ENCODE measurements at regions not wholly inside any gene's neighbourhood (a gene's known extent, or its start where the extent isn't known, plus 50 kb on each side); places are given as distances from the start of the nearest gene placed in this dataset.

GRCh38 chr1:221059506-221059905 is 180.3 kb downstream of the HLX start:
- H3K36me3 Mint-ChIP-seq, result no peaks in the 10 kb centered on the region

DNA sequence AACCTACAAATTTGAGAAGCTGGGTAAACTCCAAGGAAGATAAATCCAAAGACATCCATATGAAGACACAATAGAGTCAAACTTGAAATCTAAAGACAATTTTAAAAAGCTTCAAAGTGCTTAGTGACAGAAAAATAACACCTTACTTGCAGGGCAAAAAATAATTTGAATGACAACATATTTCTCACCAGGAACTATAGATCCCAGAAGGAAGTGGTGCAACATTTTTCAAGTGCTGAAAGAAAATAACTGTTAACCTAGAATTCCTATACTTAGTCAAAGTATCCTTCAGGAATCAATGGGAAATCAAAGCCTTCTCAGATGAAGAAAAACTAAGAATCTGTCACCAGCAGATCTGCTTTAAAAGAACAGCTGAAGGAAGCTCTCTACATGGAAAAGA is 184.4 kb downstream of the HLX start:
- POLR2A ChIA-PET, result no interaction called here
- H3K4me3 ChIP-seq (ENCODE audit: low read length), result no peak overlapping the region
- no peaks in the 10 kb centered on the region for H3K9me3 ChIP-seq (ENCODE audit: low read length)
- no peaks in the 10 kb centered on the region for H3K36me3 Mint-ChIP-seq
- CTCF ChIA-PET, result no interaction called here
- peaks cover 0 to 4% of the 10 kb centered on the region in 2 donors for H3K27me3 Mint-ChIP-seq
- no peak for DNase-seq
- no peaks in the 10 kb centered on the region for H3K27me3 ChIP-seq (ENCODE audit: insufficient read depth, low read length, poor library complexity, severe bottlenecking)
- no peak overlapping the region for H3K4me3 Mint-ChIP-seq
- H3K27ac ChIP-seq (ENCODE audit: low read depth, low read length), result no peak overlapping the region
- no peaks in the 10 kb centered on the region for H3K9me3 Mint-ChIP-seq
- no peaks in the 10 kb centered on the region for H3K4me1 ChIP-seq (ENCODE audit: insufficient read depth, low read length)
- H3K4me1 Mint-ChIP-seq, result no peaks in the 10 kb centered on the region
- no peaks in the 10 kb centered on the region for H3K36me3 ChIP-seq (ENCODE audit: insufficient read depth, low read length)
- H3K27ac Mint-ChIP-seq, result no peak overlapping the region

More at GRCh38 chr1:221059506-221059905, 180.3 kb downstream of the HLX start:
- H3K27me3 ChIP-seq (ENCODE audit: insufficient read depth, low read length, poor library complexity, severe bottlenecking), result no peaks in the 10 kb centered on the region
- no peaks in the 10 kb centered on the region for H3K4me1 ChIP-seq (ENCODE audit: insufficient read depth, low read length)
- Mint-ChIP-seq H3K4me3 (no peak overlapping the region), H3K27me3 (peaks cover 0 to 2% of the 10 kb centered on the region in 2 donors), H3K9me3 (no peaks in the 10 kb centered on the region), H3K4me1 (no peaks in the 10 kb centered on the region), H3K27ac (no peak overlapping the region)
- no peak overlapping the region for H3K27ac ChIP-seq (ENCODE audit: low read depth, low read length)
- no peak for DNase-seq
- POLR2A ChIA-PET, result no interaction called here
- no peak overlapping the region for H3K4me3 ChIP-seq (ENCODE audit: low read length)
- H3K9me3 ChIP-seq (ENCODE audit: low read length), result no peaks in the 10 kb centered on the region
- CTCF ChIA-PET, result no interaction called here
- H3K36me3 ChIP-seq (ENCODE audit: insufficient read depth, low read length), result no peaks in the 10 kb centered on the region

DNA sequence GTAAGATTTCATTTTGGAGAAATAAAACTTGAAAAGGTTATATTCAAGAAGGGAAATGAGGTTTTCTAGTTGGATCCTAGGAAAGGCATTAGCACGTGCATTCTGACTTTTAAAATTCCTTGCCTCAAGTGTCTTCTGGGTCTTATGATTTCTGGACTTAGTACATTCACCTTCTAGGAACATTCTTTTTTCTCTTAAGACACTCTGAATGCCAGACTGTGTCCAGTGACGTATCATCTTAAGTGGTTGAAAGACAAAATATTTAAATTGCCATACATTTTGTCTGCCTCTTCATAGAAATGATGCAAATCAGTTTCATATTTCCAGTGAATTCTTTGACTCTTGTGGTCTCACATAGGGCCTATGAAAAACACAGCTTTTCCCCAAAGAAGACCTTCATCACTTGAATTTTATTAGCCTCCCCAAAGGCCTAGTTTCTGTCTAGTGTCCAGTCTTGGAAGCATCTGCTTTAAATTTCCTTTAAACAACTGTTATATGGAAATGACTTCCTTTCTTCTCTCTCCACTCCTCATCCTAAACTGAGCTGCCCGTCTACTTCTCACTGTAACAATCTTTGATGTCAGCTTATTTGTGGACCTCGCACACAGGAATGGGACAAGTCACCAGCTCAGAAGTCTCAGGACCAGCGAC is 187.2 kb downstream of the HLX start:
- Histone ChIP-seq H3K27ac (ENCODE audit: low read depth, low read length) (no peak overlapping the region), H3K4me1 (ENCODE audit: insufficient read depth, low read length) (no peaks in the 10 kb centered on the region), H3K9me3 (ENCODE audit: low read length) (no peaks in the 10 kb centered on the region), H3K27me3 (ENCODE audit: insufficient read depth, low read length, poor library complexity, severe bottlenecking) (no peaks in the 10 kb centered on the region), H3K36me3 (ENCODE audit: insufficient read depth, low read length) (no peaks in the 10 kb centered on the region), H3K4me3 (ENCODE audit: low read length) (no peak overlapping the region)
- H3K27me3 Mint-ChIP-seq, result peaks cover 0 to 4% of the 10 kb centered on the region in 2 donors
- ChIA-PET POLR2A (no interaction called here), CTCF (no interaction called here)
- H3K4me1 Mint-ChIP-seq, result no peaks in the 10 kb centered on the region
- no peak for DNase-seq
- no peak overlapping the region for H3K27ac Mint-ChIP-seq
- no peak overlapping the region for H3K4me3 Mint-ChIP-seq
- H3K36me3 Mint-ChIP-seq, result no peaks in the 10 kb centered on the region
- H3K9me3 Mint-ChIP-seq, result no peaks in the 10 kb centered on the region

- Mint-ChIP-seq H3K27ac (no peak overlapping the region), H3K4me1 (no peaks in the 10 kb centered on the region), H3K36me3 (no peaks in the 10 kb centered on the region), H3K9me3 (no peaks in the 10 kb centered on the region), H3K4me3 (no peak overlapping the region), H3K27me3 (peaks cover 0 to 2% of the 10 kb centered on the region in 2 donors)
- DNase-seq, result no peak
- Histone ChIP-seq H3K4me3 (ENCODE audit: low read length) (no peak overlapping the region), H3K4me1 (ENCODE audit: insufficient read depth, low read length) (no peaks in the 10 kb centered on the region), H3K27me3 (ENCODE audit: insufficient read depth, low read length, poor library complexity, severe bottlenecking) (no peaks in the 10 kb centered on the region), H3K36me3 (ENCODE audit: insufficient read depth, low read length) (no peaks in the 10 kb centered on the region), H3K9me3 (ENCODE audit: low read length) (no peaks in the 10 kb centered on the region), H3K27ac (ENCODE audit: low read depth, low read length) (no peak overlapping the region)
- ChIA-PET POLR2A (no interaction called here), CTCF (no interaction called here)
Observed at GRCh38 chr1:221067721-221068120, 188.5 kb downstream of the HLX start.

- DNase-seq, result no peak
- H3K4me1 ChIP-seq (ENCODE audit: insufficient read depth, low read length), result no peaks in the 10 kb centered on the region
- Mint-ChIP-seq H3K27ac (no peak overlapping the region), H3K4me1 (no peaks in the 10 kb centered on the region), H3K4me3 (no peak overlapping the region), H3K27me3 (peaks cover 0 to 2% of the 10 kb centered on the region in 2 donors), H3K36me3 (no peaks in the 10 kb centered on the region), H3K9me3 (no peaks in the 10 kb centered on the region)
- POLR2A ChIA-PET, result no interaction called here
- no peak overlapping the region for H3K4me3 ChIP-seq (ENCODE audit: low read length)
- H3K9me3 ChIP-seq (ENCODE audit: low read length), result no peaks in the 10 kb centered on the region
- CTCF ChIA-PET, result no interaction called here
- no peak overlapping the region for H3K27ac ChIP-seq (ENCODE audit: low read depth, low read length)
- no peaks in the 10 kb centered on the region for H3K27me3 ChIP-seq (ENCODE audit: insufficient read depth, low read length, poor library complexity, severe bottlenecking)
- H3K36me3 ChIP-seq (ENCODE audit: insufficient read depth, low read length), result no peaks in the 10 kb centered on the region
Observed at GRCh38 chr1:221069178-221069903, 190.1 kb downstream of the HLX start.

DNA sequence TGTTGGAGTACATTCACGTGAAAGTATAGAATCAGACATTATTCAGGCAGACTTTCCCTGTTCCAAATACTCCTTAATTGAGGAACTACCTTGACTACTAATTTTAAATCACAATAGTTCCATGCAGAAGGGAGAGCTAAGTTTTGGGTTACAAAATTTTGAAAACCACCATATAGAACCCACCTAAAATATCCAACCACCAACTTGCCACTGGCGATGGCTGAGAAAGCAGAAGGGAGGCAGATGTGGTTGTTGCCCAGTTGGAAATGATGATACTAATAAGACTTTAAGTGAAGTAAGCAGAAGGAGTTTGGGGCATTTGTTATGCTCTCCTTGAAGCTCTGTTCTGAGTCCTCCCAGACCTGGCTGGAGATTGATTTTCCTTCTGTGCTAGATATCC is 190.7 kb downstream of the HLX start:
- ChIA-PET POLR2A (no interaction called here), CTCF (no interaction called here)
- no peaks in the 10 kb centered on the region for H3K36me3 ChIP-seq (ENCODE audit: insufficient read depth, low read length)
- no peaks in the 10 kb centered on the region for H3K4me1 ChIP-seq (ENCODE audit: insufficient read depth, low read length)
- H3K4me1 Mint-ChIP-seq, result no peaks in the 10 kb centered on the region
- H3K4me3 ChIP-seq (ENCODE audit: low read length), result no peak overlapping the region
- no peak for DNase-seq
- H3K27me3 Mint-ChIP-seq, result peaks cover 0 to 2% of the 10 kb centered on the region in 2 donors
- no peaks in the 10 kb centered on the region for H3K36me3 Mint-ChIP-seq
- H3K4me3 Mint-ChIP-seq, result no peak overlapping the region
- no peak overlapping the region for H3K27ac Mint-ChIP-seq
- H3K27ac ChIP-seq (ENCODE audit: low read depth, low read length), result no peak overlapping the region
- no peaks in the 10 kb centered on the region for H3K27me3 ChIP-seq (ENCODE audit: insufficient read depth, low read length, poor library complexity, severe bottlenecking)
- H3K9me3 ChIP-seq (ENCODE audit: low read length), result no peaks in the 10 kb centered on the region
- no peaks in the 10 kb centered on the region for H3K9me3 Mint-ChIP-seq

DNA sequence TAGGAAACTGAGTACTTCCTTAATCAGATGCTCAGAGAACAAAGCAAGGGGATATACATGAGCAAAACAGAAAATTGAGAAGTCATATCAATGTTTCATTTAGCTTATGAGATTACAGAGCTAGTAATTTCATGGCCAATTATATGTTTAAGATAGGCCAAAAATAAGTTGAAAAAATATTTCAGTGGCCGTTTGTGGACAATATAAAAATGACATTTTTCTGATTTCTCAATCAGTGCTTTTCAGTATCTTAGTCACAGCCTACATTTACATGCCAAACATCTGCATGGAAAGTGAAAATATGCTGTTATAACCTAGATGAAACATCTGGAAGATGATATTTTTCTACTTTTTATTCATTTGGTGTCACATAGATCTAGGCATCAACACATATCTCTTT is 192.5 kb downstream of the HLX start:
- CTCF ChIA-PET, result no interaction called here
- POLR2A ChIA-PET, result no interaction called here
- Histone ChIP-seq H3K4me3 (ENCODE audit: low read length) (no peak overlapping the region), H3K27me3 (ENCODE audit: insufficient read depth, low read length, poor library complexity, severe bottlenecking) (no peaks in the 10 kb centered on the region), H3K27ac (ENCODE audit: low read depth, low read length) (no peak overlapping the region), H3K9me3 (ENCODE audit: low read length) (no peaks in the 10 kb centered on the region), H3K36me3 (ENCODE audit: insufficient read depth, low read length) (no peaks in the 10 kb centered on the region), H3K4me1 (ENCODE audit: insufficient read depth, low read length) (no peaks in the 10 kb centered on the region)
- Mint-ChIP-seq H3K27ac (no peak overlapping the region), H3K9me3 (no peaks in the 10 kb centered on the region), H3K27me3 (peaks cover 0 to 1% of the 10 kb centered on the region in 2 donors), H3K4me3 (no peak overlapping the region), H3K4me1 (no peaks in the 10 kb centered on the region), H3K36me3 (no peaks in the 10 kb centered on the region)
- no peak for DNase-seq

GRCh38 chr1:221072214-221072613 is 193.0 kb downstream of the HLX start:
- no peaks in the 10 kb centered on the region for H3K4me1 Mint-ChIP-seq
- Histone ChIP-seq H3K4me3 (ENCODE audit: low read length) (no peak overlapping the region), H3K4me1 (ENCODE audit: insufficient read depth, low read length) (no peaks in the 10 kb centered on the region), H3K9me3 (ENCODE audit: low read length) (no peaks in the 10 kb centered on the region), H3K27me3 (ENCODE audit: insufficient read depth, low read length, poor library complexity, severe bottlenecking) (no peaks in the 10 kb centered on the region), H3K27ac (ENCODE audit: low read depth, low read length) (no peak overlapping the region), H3K36me3 (ENCODE audit: insufficient read depth, low read length) (no peaks in the 10 kb centered on the region)
- H3K9me3 Mint-ChIP-seq, result no peaks in the 10 kb centered on the region
- POLR2A ChIA-PET, result no interaction called here
- H3K4me3 Mint-ChIP-seq, result no peak overlapping the region
- no peaks in the 10 kb centered on the region for H3K27me3 Mint-ChIP-seq
- H3K36me3 Mint-ChIP-seq, result no peaks in the 10 kb centered on the region
- H3K27ac Mint-ChIP-seq, result no peak overlapping the region
- CTCF ChIA-PET, result no interaction called here
- DNase-seq, result no peak

Data from CD8-positive, alpha-beta memory T cell (primary cell).